HepG2 (cell line): ENCODE measurements at regions not wholly inside any gene's neighbourhood (a gene's known extent, or its start where the extent isn't known, plus 50 kb on each side); places are given as distances from the start of the nearest gene placed in this dataset.

ENCODE experiments used
- CHD2 ChIP-seq: IDR thresholded peaks from 2 replicates; pipeline ENCODE4 v1.6.1; 2011; ENCODE audit warnings: low read depth, low read length, improper control_type of control experiment
- NONO ChIP-seq, 2 experiments: fragments of 450-650 bp in 1 of 2; sonication (generic) in 1 of 2; formaldehyde crosslinking in 1 of 2; IDR thresholded peaks in 1 of 2; conservative IDR thresholded peaks in 1 of 2; 2 replicates each; pipeline versions ENCODE4 v1.6.1 to v1.8.0; 2017 to 2022; ENCODE audit warnings: mild to moderate bottlenecking in 1 of 2, missing genetic modification reagents in 1 of 2, moderate library complexity in 1 of 2
- NR3C1 ChIP-seq: sonication (generic); formaldehyde crosslinking; IDR thresholded peaks from 2 replicates; pipeline ENCODE4 v1.4.0; 2020; ENCODE audit warnings: missing genetic modification reagents
- PCBP1 ChIP-seq: fragments of 200-400 bp; formaldehyde crosslinking; IDR thresholded peaks from 2 replicates; pipeline ENCODE4 v1.6.1; 2017; ENCODE audit warnings: mild to moderate bottlenecking, low read depth, low read length, borderline replicate concordance
- POLR2A ChIP-seq, 2 experiments: IDR thresholded peaks; 2 replicates each; pipeline ENCODE4 v1.6.1; 2011; ENCODE audit warnings: low read depth in 2 of 2, low read length in 2 of 2, mild to moderate bottlenecking in 1 of 2, moderate library complexity in 1 of 2; ENCODE audit not compliant: insufficient read depth in 1 of 2
- POLR2AphosphoS5 ChIP-seq: IDR thresholded peaks from 2 replicates; pipeline ENCODE4 v1.6.1; 2012; ENCODE audit warnings: low read depth, low read length
- SP1 ChIP-seq, 2 experiments: fragments of 450-650 bp in 1 of 2; sonication (generic) in 1 of 2; formaldehyde crosslinking in 1 of 2; IDR thresholded peaks; 2 replicates each; pipeline versions ENCODE4 v1.4.0 to v1.6.1; 2016 to 2020; ENCODE audit warnings: missing genetic modification reagents in 1 of 2
- ZNF274 ChIP-seq: sonication (generic); formaldehyde crosslinking; IDR thresholded peaks from 2 replicates; pipeline ENCODE4 v1.5.1; 2020; ENCODE audit warnings: mild to moderate bottlenecking, missing genetic modification reagents
- ZNF446 ChIP-seq: sonication (generic); formaldehyde crosslinking; IDR thresholded peaks from 2 replicates; pipeline ENCODE4 v1.5.0; 2020; ENCODE audit warnings: mild to moderate bottlenecking, missing genetic modification reagents
- TF ChIP-seq, protein P1 (sequence below): sonication (generic); formaldehyde crosslinking; IDR thresholded peaks from 2 replicates; pipeline ENCODE4 v1.5.0; 2020; ENCODE audit warnings: mild to moderate bottlenecking, missing genetic modification reagents, moderate library complexity
- TF ChIP-seq, protein P2 (sequence below): IDR thresholded peaks from 2 replicates; pipeline ENCODE4 v1.6.1; 2012; ENCODE audit warnings: low read length, improper control_type of control experiment
- TF ChIP-seq, protein P3 (sequence below): sonication (generic); formaldehyde crosslinking; IDR thresholded peaks from 2 replicates; pipeline ENCODE4 v1.4.0; 2020; ENCODE audit warnings: missing genetic modification reagents, mild to moderate bottlenecking, borderline replicate concordance

DNA sequence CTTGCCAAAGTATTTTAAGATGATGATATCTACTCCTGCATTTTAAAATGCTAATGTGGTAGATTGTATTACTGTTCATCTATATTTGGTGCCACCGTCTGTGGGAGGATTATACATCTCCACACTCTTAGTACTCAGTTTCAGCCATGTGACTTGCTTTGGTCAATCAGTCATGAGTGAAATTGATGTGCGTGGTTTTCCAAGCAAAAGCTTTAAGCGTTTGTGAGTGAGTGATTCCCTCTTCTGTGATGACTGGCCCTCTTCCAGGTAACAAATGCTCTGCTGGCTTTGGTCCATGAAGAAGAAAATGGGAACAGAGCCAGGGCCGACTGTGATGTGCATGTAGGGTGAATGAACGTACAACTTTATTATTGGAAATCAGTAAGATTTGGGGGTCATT is 330.4 kb downstream of the LPIN1 start:
- TF ChIP-seq, protein P1, sequence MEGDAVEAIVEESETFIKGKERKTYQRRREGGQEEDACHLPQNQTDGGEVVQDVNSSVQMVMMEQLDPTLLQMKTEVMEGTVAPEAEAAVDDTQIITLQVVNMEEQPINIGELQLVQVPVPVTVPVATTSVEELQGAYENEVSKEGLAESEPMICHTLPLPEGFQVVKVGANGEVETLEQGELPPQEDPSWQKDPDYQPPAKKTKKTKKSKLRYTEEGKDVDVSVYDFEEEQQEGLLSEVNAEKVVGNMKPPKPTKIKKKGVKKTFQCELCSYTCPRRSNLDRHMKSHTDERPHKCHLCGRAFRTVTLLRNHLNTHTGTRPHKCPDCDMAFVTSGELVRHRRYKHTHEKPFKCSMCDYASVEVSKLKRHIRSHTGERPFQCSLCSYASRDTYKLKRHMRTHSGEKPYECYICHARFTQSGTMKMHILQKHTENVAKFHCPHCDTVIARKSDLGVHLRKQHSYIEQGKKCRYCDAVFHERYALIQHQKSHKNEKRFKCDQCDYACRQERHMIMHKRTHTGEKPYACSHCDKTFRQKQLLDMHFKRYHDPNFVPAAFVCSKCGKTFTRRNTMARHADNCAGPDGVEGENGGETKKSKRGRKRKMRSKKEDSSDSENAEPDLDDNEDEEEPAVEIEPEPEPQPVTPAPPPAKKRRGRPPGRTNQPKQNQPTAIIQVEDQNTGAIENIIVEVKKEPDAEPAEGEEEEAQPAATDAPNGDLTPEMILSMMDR (CRISPR knock-in tag), result no peak
- no peak for TF ChIP-seq ZNF446 (CRISPR knock-in tag)
- no peak for TF ChIP-seq SP1 (IDR thresholded peaks at IDR 0.05)
- no peak for TF ChIP-seq SP1 (CRISPR knock-in tag; IDR thresholded peaks at IDR 0.05)
- no peak for TF ChIP-seq NR3C1 (CRISPR knock-in tag)
- no peak for TF ChIP-seq ZNF274 (CRISPR knock-in tag)
- no peak for TF ChIP-seq POLR2AphosphoS5
- TF ChIP-seq CHD2, result no peak
- TF ChIP-seq POLR2A (IDR thresholded peaks at IDR 0.05; ENCODE audit: insufficient read depth in 1 of 2, low read depth in 2 of 2, low read length in 2 of 2), result no peak
- TF ChIP-seq PCBP1, result no peak
- TF ChIP-seq, protein P2, sequence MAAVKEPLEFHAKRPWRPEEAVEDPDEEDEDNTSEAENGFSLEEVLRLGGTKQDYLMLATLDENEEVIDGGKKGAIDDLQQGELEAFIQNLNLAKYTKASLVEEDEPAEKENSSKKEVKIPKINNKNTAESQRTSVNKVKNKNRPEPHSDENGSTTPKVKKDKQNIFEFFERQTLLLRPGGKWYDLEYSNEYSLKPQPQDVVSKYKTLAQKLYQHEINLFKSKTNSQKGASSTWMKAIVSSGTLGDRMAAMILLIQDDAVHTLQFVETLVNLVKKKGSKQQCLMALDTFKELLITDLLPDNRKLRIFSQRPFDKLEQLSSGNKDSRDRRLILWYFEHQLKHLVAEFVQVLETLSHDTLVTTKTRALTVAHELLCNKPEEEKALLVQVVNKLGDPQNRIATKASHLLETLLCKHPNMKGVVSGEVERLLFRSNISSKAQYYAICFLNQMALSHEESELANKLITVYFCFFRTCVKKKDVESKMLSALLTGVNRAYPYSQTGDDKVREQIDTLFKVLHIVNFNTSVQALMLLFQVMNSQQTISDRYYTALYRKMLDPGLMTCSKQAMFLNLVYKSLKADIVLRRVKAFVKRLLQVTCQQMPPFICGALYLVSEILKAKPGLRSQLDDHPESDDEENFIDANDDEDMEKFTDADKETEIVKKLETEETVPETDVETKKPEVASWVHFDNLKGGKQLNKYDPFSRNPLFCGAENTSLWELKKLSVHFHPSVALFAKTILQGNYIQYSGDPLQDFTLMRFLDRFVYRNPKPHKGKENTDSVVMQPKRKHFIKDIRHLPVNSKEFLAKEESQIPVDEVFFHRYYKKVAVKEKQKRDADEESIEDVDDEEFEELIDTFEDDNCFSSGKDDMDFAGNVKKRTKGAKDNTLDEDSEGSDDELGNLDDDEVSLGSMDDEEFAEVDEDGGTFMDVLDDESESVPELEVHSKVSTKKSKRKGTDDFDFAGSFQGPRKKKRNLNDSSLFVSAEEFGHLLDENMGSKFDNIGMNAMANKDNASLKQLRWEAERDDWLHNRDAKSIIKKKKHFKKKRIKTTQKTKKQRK, result no peak
- TF ChIP-seq, protein P3, sequence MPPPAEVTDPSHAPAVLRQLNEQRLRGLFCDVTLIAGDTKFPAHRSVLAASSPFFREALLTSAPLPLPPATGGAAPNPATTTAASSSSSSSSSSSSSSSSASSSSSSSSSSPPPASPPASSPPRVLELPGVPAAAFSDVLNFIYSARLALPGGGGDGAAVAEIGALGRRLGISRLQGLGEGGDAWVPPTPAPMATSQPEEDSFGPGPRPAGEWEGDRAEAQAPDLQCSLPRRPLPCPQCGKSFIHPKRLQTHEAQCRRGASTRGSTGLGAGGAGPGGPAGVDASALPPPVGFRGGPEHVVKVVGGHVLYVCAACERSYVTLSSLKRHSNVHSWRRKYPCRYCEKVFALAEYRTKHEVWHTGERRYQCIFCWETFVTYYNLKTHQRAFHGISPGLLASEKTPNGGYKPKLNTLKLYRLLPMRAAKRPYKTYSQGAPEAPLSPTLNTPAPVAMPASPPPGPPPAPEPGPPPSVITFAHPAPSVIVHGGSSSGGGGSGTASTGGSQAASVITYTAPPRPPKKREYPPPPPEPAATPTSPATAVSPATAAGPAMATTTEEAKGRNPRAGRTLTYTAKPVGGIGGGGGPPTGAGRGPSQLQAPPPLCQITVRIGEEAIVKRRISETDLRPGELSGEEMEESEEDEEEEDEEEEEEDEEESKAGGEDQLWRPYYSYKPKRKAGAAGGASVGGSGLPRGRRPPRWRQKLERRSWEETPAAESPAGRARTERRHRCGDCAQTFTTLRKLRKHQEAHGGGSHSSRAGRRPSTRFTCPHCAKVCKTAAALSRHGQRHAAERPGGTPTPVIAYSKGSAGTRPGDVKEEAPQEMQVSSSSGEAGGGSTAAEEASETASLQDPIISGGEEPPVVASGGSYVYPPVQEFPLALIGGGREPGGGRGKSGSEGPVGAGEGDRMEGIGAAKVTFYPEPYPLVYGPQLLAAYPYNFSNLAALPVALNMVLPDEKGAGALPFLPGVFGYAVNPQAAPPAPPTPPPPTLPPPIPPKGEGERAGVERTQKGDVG, result no peak
- TF ChIP-seq NONO (IDR thresholded peaks at IDR 0.05), result no peak
- no peak for TF ChIP-seq NONO (CRISPR knock-in tag; conservative IDR thresholded peaks at IDR 0.05)
